Loucy (cell line): ENCODE measurements at regions not wholly inside any gene's neighbourhood (a gene's known extent, or its start where the extent isn't known, plus 50 kb on each side); places are given as distances from the start of the nearest gene placed in this dataset.

Experiments used
- CTCF ChIP-seq: fragments of 200-600 bp; sonication (generic); conservative IDR thresholded peaks from 2 replicates; pipeline ENCODE4 v1.5.1; 2014; ENCODE audit warnings: mild to moderate bottlenecking, antibody characterized with exemption, low read length
- EZH2phosphoT487 ChIP-seq: fragments of 200-600 bp; IDR thresholded peaks from 2 replicates; pipeline ENCODE4 v1.6.1; 2018; ENCODE audit warnings: antibody characterized with exemption, mild to moderate bottlenecking, moderate library complexity, borderline replicate concordance

- TF ChIP-seq CTCF = peak; percentile 71
- no peak for TF ChIP-seq EZH2phosphoT487
These were observed 56.6 kb upstream of the POMGNT2 start for GRCh38 chr3:43162230-43163084.
